ENCODE measurements at regions not wholly inside any gene's neighbourhood (a gene's known extent, or its start where the extent isn't known, plus 50 kb on each side); places are given as distances from the start of the nearest gene placed in this dataset.

GRCh38 chr7:94161476-94161875, 157.3 kb upstream of the BET1 start:
- ChIA-PET POLR2A (ENCODE audit: unreplicated experiment) (no interaction called here), CTCF (no interaction called here)
- H3K36me3 ChIP-seq (ENCODE audit: low read depth, low read length) = no peaks in the 10 kb centered on the region
- H2AFZ ChIP-seq (ENCODE audit: low read length) = no peak overlapping the region
- intact Hi-C loops (cut with micrococcal nuclease) = no loop called here
- H3F3A ChIP-seq (ENCODE audit: low read length, unreplicated experiment) = no peaks in the 10 kb centered on the region
- BruUV-seq (replicated peaks) = no TSS peak
- no peak overlapping the region for H3K27ac ChIP-seq (ENCODE audit: low read length)
- no peaks in the 10 kb centered on the region for H3K27me3 ChIP-seq (ENCODE audit: low read length)
- DNase-seq (no peak), ATAC-seq (no peak)
- no peaks in the 10 kb centered on the region for H3K9me3 ChIP-seq (ENCODE audit: low read length)
- H3K9ac ChIP-seq (ENCODE audit: low read length) = no peak overlapping the region
- TF ChIP-seq EZH2 (IDR thresholded peaks at IDR 0.05; ENCODE audit: low read length, unreplicated experiment) (no peak), CTCF (conservative IDR thresholded peaks at IDR 0.05; ENCODE audit: low read depth, low read length) (no peak), EZH2phosphoT487 (IDR thresholded peaks at IDR 0.05; ENCODE audit: borderline replicate concordance, low read length) (no peak)
- no peaks in the 10 kb centered on the region for H3K79me2 ChIP-seq (ENCODE audit: low read length)
- no peak overlapping the region for H3K4me2 ChIP-seq (ENCODE audit: low read length)
- 0 out of 2 replicates have a peak, but pooled peaks cover 5% of the 10 kb centered on the region for H3K4me1 ChIP-seq (ENCODE audit: insufficient read depth, low read length)
- H3K9me2 ChIP-seq (replicated peaks; ENCODE audit: low read length) = no peaks in the 10 kb centered on the region
- no peak overlapping the region for H3K4me3 ChIP-seq (ENCODE audit: low read length)
- H4K20me1 ChIP-seq (ENCODE audit: low read length) = no peaks in the 10 kb centered on the region

GRCh38 chr7:94169682-94170081, 165.5 kb upstream of the BET1 start:
- Histone ChIP-seq H3K4me2 (ENCODE audit: low read length) (no peak overlapping the region), H3K79me2 (ENCODE audit: low read length) (no peaks in the 10 kb centered on the region), H3K9me3 (ENCODE audit: low read length) (no peaks in the 10 kb centered on the region), H4K20me1 (ENCODE audit: low read length) (no peaks in the 10 kb centered on the region), H3K27me3 (ENCODE audit: low read length) (no peaks in the 10 kb centered on the region), H3K36me3 (ENCODE audit: low read depth, low read length) (no peaks in the 10 kb centered on the region), H3F3A (ENCODE audit: low read length, unreplicated experiment) (no peaks in the 10 kb centered on the region), H3K9ac (ENCODE audit: low read length) (no peak overlapping the region), H3K4me1 (ENCODE audit: insufficient read depth, low read length) (no peaks in the 10 kb centered on the region), H2AFZ (ENCODE audit: low read length) (no peak overlapping the region), H3K4me3 (ENCODE audit: low read length) (no peak overlapping the region), H3K9me2 (replicated peaks; ENCODE audit: low read length) (no peaks in the 10 kb centered on the region), H3K27ac (ENCODE audit: low read length) (no peak overlapping the region)
- BruUV-seq (replicated peaks) = no TSS peak
- no peak for TF ChIP-seq EZH2 (IDR thresholded peaks at IDR 0.05; ENCODE audit: low read length, unreplicated experiment)
- TF ChIP-seq EZH2phosphoT487 (IDR thresholded peaks at IDR 0.05; ENCODE audit: borderline replicate concordance, low read length) = no peak
- no peak for TF ChIP-seq CTCF (conservative IDR thresholded peaks at IDR 0.05; ENCODE audit: low read depth, low read length)
- ATAC-seq = no peak
- no peak for DNase-seq
- intact Hi-C loops (cut with micrococcal nuclease) = no loop called here
- ChIA-PET CTCF (no interaction called here), POLR2A (ENCODE audit: unreplicated experiment) (no interaction called here)

- intact Hi-C loops (cut with micrococcal nuclease) = no loop called here
- H3K27me3 ChIP-seq (ENCODE audit: low read length) = no peaks in the 10 kb centered on the region
- H3K4me2 ChIP-seq (ENCODE audit: low read length) = no peak overlapping the region
- H3F3A ChIP-seq (ENCODE audit: low read length, unreplicated experiment) = no peaks in the 10 kb centered on the region
- no peak overlapping the region for H2AFZ ChIP-seq (ENCODE audit: low read length)
- H4K20me1 ChIP-seq (ENCODE audit: low read length) = no peaks in the 10 kb centered on the region
- H3K4me3 ChIP-seq (ENCODE audit: low read length) = no peak overlapping the region
- TF ChIP-seq EZH2 (IDR thresholded peaks at IDR 0.05; ENCODE audit: low read length, unreplicated experiment) (no peak), CTCF (conservative IDR thresholded peaks at IDR 0.05; ENCODE audit: low read depth, low read length) (no peak)
- no peaks in the 10 kb centered on the region for H3K9me2 ChIP-seq (replicated peaks; ENCODE audit: low read length)
- DNase-seq (no peak), ATAC-seq (no peak)
- H3K9ac ChIP-seq (ENCODE audit: low read length) = no peak overlapping the region
- CTCF ChIA-PET = no interaction called here
- H3K79me2 ChIP-seq (ENCODE audit: low read length) = no peaks in the 10 kb centered on the region
- no TSS peak for BruUV-seq (replicated peaks)
- POLR2A ChIA-PET (ENCODE audit: unreplicated experiment) = no interaction called here
- H3K4me1 ChIP-seq (ENCODE audit: insufficient read depth, low read length) = no peaks in the 10 kb centered on the region
- no peak overlapping the region for H3K27ac ChIP-seq (ENCODE audit: low read length)
- no peaks in the 10 kb centered on the region for H3K9me3 ChIP-seq (ENCODE audit: low read length)
- no peaks in the 10 kb centered on the region for H3K36me3 ChIP-seq (ENCODE audit: low read depth, low read length)
Measured at GRCh38 chr7:94170836-94171235, 166.7 kb upstream of the BET1 start.
